ENCODE measurements at regions not wholly inside any gene's neighbourhood (a gene's known extent, or its start where the extent isn't known, plus 50 kb on each side); places are given as distances from the start of the nearest gene placed in this dataset.

- TF ChIP-seq CTCF (conservative IDR thresholded peaks at IDR 0.05; ENCODE audit: low read length) = no peak
- no peak for DNase-seq (ENCODE audit: low read depth)
- H3K4me3 ChIP-seq (ENCODE audit: low read length) = no peak overlapping the region
These were observed 134.7 kb upstream of the RORB start for GRCh38 chr9:74362423-74362822.

- TF ChIP-seq CTCF (conservative IDR thresholded peaks at IDR 0.05; ENCODE audit: low read length) = no peak
- H3K4me3 ChIP-seq (ENCODE audit: low read length) = no peak overlapping the region
These were observed 131.0 kb upstream of the RORB start for GRCh38 chr9:74366111-74366510.

GRCh38 chr9:74369844-74370243 lies 127.3 kb upstream of the RORB start:
- DNase-seq (ENCODE audit: low read depth) = no peak
- TF ChIP-seq CTCF (conservative IDR thresholded peaks at IDR 0.05; ENCODE audit: low read length) = no peak
- H3K4me3 ChIP-seq (ENCODE audit: low read length) = no peak overlapping the region

More at GRCh38 chr9:74366111-74366510, 131.0 kb upstream of the RORB start:
- DNase-seq (ENCODE audit: low read depth) = no peak

- no peak overlapping the region for H3K4me3 ChIP-seq (ENCODE audit: low read length)
- TF ChIP-seq CTCF (conservative IDR thresholded peaks at IDR 0.05; ENCODE audit: low read length) = no peak
- no peak for DNase-seq (ENCODE audit: low read depth)
These were observed 123.8 kb upstream of the RORB start for GRCh38 chr9:74373348-74373747.

- no peak for TF ChIP-seq CTCF (conservative IDR thresholded peaks at IDR 0.05; ENCODE audit: low read length)
- H3K4me3 ChIP-seq (ENCODE audit: low read length) = no peak overlapping the region
- no peak for DNase-seq (ENCODE audit: low read depth)
These were observed 117.4 kb upstream of the RORB start for GRCh38 chr9:74379718-74380117.

- H3K4me3 ChIP-seq (ENCODE audit: low read length) = no peak overlapping the region
- no peak for TF ChIP-seq CTCF (conservative IDR thresholded peaks at IDR 0.05; ENCODE audit: low read length)
- no peak for DNase-seq (ENCODE audit: low read depth)
These were observed 105.3 kb upstream of the RORB start for GRCh38 chr9:74391816-74392215.

- no peak overlapping the region for H3K4me3 ChIP-seq (ENCODE audit: low read length)
- TF ChIP-seq CTCF (conservative IDR thresholded peaks at IDR 0.05; ENCODE audit: low read length) = no peak
- DNase-seq (ENCODE audit: low read depth) = no peak
These were observed 93.6 kb upstream of the RORB start for GRCh38 chr9:74403581-74403980.
